RWPE1 (cell line): ENCODE measurements at regions not wholly inside any gene's neighbourhood (a gene's known extent, or its start where the extent isn't known, plus 50 kb on each side); places are given as distances from the start of the nearest gene placed in this dataset.

ENCODE experiments used
- CTCF ChIA-PET: fragments of 350-600 bp; sonication (Branson Sonifier 250); formaldehyde crosslinking; extraction: SDS; loops from one replicate; lab custom pipeline; 2021; lab: Yijun Ruan, JAX
- POLR2A ChIA-PET: fragments of 400-600 bp; formaldehyde crosslinking; extraction: SDS; loops from one replicate; lab custom pipeline; 2020; ENCODE audit warnings: antibody characterized with exemption; ENCODE audit not compliant: low non-redundant PET; lab: Yijun Ruan, JAX
- DNase-seq: peaks from one replicate; pipeline ENCODE4 v3.0.0; 2012; ENCODE audit warnings: low spot score
- H3K27ac ChIP-seq: fragments of 450-650 bp; 2 replicates; pipeline ENCODE4 v1.5.1; 2017
- CTCF ChIP-seq: fragments of 450-650 bp; conservative IDR thresholded peaks from 2 replicates; pipeline ENCODE4 v1.5.1; 2017; ENCODE audit warnings: low read depth, mild to moderate bottlenecking

GRCh38 chr1:4960336-4960735 is 305.9 kb downstream of the AJAP1 start:
- no peak overlapping the region for H3K27ac ChIP-seq
- DNase-seq = no peak
- ChIA-PET POLR2A (no interaction called here), CTCF (no interaction called here)
- no peak for TF ChIP-seq CTCF

- DNase-seq = no peak
- no peak overlapping the region for H3K27ac ChIP-seq
- POLR2A ChIA-PET = no interaction called here
- no peak for TF ChIP-seq CTCF
- CTCF ChIA-PET = no interaction called here
Observed at GRCh38 chr1:4959216-4959615, 304.8 kb downstream of the AJAP1 start.

- ChIA-PET POLR2A (no interaction called here), CTCF (interaction anchor here (0.5 kb wide), 1 partner anchor 492 kb away, joined by 3 read pairs; no protein-coding TSS in a partner anchor)
- DNase-seq = no peak
- H3K27ac ChIP-seq = no peak overlapping the region
- TF ChIP-seq CTCF = no peak
Observed at GRCh38 chr1:4957027-4957426, 302.6 kb downstream of the AJAP1 start.

- no peak for TF ChIP-seq CTCF
- CTCF ChIA-PET = interaction anchor here (0.6 kb wide), 1 partner anchor 14 kb away, joined by 3 read pairs; no protein-coding TSS in a partner anchor
- no peak for DNase-seq
- POLR2A ChIA-PET = no interaction called here
- no peak overlapping the region for H3K27ac ChIP-seq
Observed at GRCh38 chr1:4954392-4954791, 300.0 kb downstream of the AJAP1 start.

- no peak for TF ChIP-seq CTCF
Observed at GRCh38 chr1:4951601-4952000, 297.2 kb downstream of the AJAP1 start.

GRCh38 chr1:4946343-4946742 is 291.9 kb downstream of the AJAP1 start:
- H3K27ac ChIP-seq = no peak overlapping the region
- no peak for DNase-seq
- ChIA-PET CTCF (no interaction called here), POLR2A (no interaction called here)
- TF ChIP-seq CTCF = no peak

More at GRCh38 chr1:4951601-4952000, 297.2 kb downstream of the AJAP1 start:
- no peak for DNase-seq
- no peak overlapping the region for H3K27ac ChIP-seq
- POLR2A ChIA-PET = no interaction called here
- CTCF ChIA-PET = no interaction called here
